ENCODE measurements at regions not wholly inside any gene's neighbourhood (a gene's known extent, or its start where the extent isn't known, plus 50 kb on each side); places are given as distances from the start of the nearest gene placed in this dataset.

GRCh38 chr10:7027913-7028808, 382.7 kb downstream of the SFMBT2 start:
- DNase-seq (ENCODE audit: low read depth): peak; percentile 9

GRCh38 chr10:7027237-7027912, 383.5 kb downstream of the SFMBT2 start:
- DNase-seq (ENCODE audit: low read depth): no peak

GRCh38 chr10:7026818-7027217, 384.0 kb downstream of the SFMBT2 start:
- DNase-seq (ENCODE audit: low read depth): no peak

GRCh38 chr10:7025296-7025695, 385.5 kb downstream of the SFMBT2 start:
- DNase-seq (ENCODE audit: low read depth): no peak

- no peak for DNase-seq (ENCODE audit: low read depth)
Measured at GRCh38 chr10:7015457-7015856, 395.4 kb downstream of the SFMBT2 start.

- DNase-seq (ENCODE audit: low read depth): no peak
Measured at GRCh38 chr10:7014721-7015120, 396.1 kb downstream of the SFMBT2 start.

GRCh38 chr10:7011994-7012393, 398.8 kb downstream of the SFMBT2 start:
- DNase-seq (ENCODE audit: low read depth): no peak

GRCh38 chr10:7008645-7009044, 402.2 kb downstream of the SFMBT2 start:
- DNase-seq (ENCODE audit: low read depth): no peak

GRCh38 chr10:7007600-7008190, 403.1 kb downstream of the SFMBT2 start:
- DNase-seq (ENCODE audit: low read depth): no peak

GRCh38 chr10:7006566-7006965, 404.3 kb downstream of the SFMBT2 start:
- DNase-seq (ENCODE audit: low read depth): no peak

- DNase-seq (ENCODE audit: low read depth): no peak
Measured at GRCh38 chr10:7003831-7004395, 406.9 kb downstream of the SFMBT2 start.

- DNase-seq (ENCODE audit: low read depth): no peak
Measured at GRCh38 chr10:7000061-7000460, 410.8 kb downstream of the SFMBT2 start.

- DNase-seq (ENCODE audit: low read depth): no peak
Measured at GRCh38 chr10:6999232-6999925, 411.5 kb downstream of the SFMBT2 start.

- DNase-seq (ENCODE audit: low read depth): no peak
Measured at GRCh38 chr10:6997509-6997908, 413.3 kb downstream of the SFMBT2 start.

GRCh38 chr10:6996431-6996830, 414.4 kb downstream of the SFMBT2 start:
- no peak for DNase-seq (ENCODE audit: low read depth)

- DNase-seq (ENCODE audit: low read depth): no peak
Measured at GRCh38 chr10:6995831-6996230, 415.0 kb downstream of the SFMBT2 start.

GRCh38 chr10:6995341-6995740, 415.3 kb upstream of the PRKCQ start:
- no peak for DNase-seq (ENCODE audit: low read depth)

GRCh38 chr10:6990891-6991290, 410.8 kb upstream of the PRKCQ start:
- no peak for DNase-seq (ENCODE audit: low read depth)

GRCh38 chr10:6988654-6989053, 408.6 kb upstream of the PRKCQ start:
- DNase-seq (ENCODE audit: low read depth): no peak

GRCh38 chr10:6987536-6987945, 407.5 kb upstream of the PRKCQ start:
- no peak for DNase-seq (ENCODE audit: low read depth)

GRCh38 chr10:6986927-6987326, 406.9 kb upstream of the PRKCQ start:
- no peak for DNase-seq (ENCODE audit: low read depth)

GRCh38 chr10:6985644-6986043, 405.6 kb upstream of the PRKCQ start:
- no peak for DNase-seq (ENCODE audit: low read depth)
